Caco-2 (cell line): ENCODE measurements at regions not wholly inside any gene's neighbourhood (a gene's known extent, or its start where the extent isn't known, plus 50 kb on each side); places are given as distances from the start of the nearest gene placed in this dataset.

Source experiments
- BruUV-seq: library from RNA; stranded (reverse); fragments of 400-500 nt; replicated peaks from 2 replicates; lab custom pipeline; 2021; lab: Mats Ljungman, UMichigan
- CTCF ChIA-PET: fragments of 300-600 bp; sonication (Branson Sonifier 250); formaldehyde crosslinking; loops from one replicate; lab custom pipeline; 2022; ENCODE audit warnings: antibody characterized with exemption; lab: Charles Lee
- POLR2A ChIA-PET: fragments of 300-600 bp; sonication (Branson Sonifier 250); formaldehyde crosslinking; loops from one replicate; lab custom pipeline; 2022; ENCODE audit warnings: antibody characterized with exemption; lab: Charles Lee
- DNase-seq, 2 experiments: peaks; one replicate each; pipeline versions ENCODE4 v3.0.0 to v3.0.0-alpha.2; 2020 to 2022
- H3K27me3 ChIP-seq: replicated peaks from 2 replicates; pipeline ENCODE4 v1.6.0; 2011; ENCODE audit warnings: low read length; ENCODE audit not compliant: control insufficient read depth, insufficient read depth
- H3K36me3 ChIP-seq: 2 replicates; pipeline ENCODE4 v1.5.1; 2011; ENCODE audit warnings: low read length; ENCODE audit not compliant: control insufficient read depth, insufficient read depth
- H3K4me1 ChIP-seq: fragments of 250-450 bp; sonication (Bioruptor Pico); 2 replicates; pipeline ENCODE4 v1.5.1; 2020; ENCODE audit warnings: mild to moderate bottlenecking
- H3K4me3 ChIP-seq: 2 replicates; pipeline ENCODE4 v1.5.1; 2011; ENCODE audit warnings: low read depth, mild to moderate bottlenecking, control low read depth, low read length
- H3K9me3 ChIP-seq: fragments of 250-450 bp; sonication (Bioruptor Pico); 2 replicates; pipeline ENCODE4 v1.5.1; 2020; ENCODE audit warnings: mild to moderate bottlenecking, moderate library complexity
- H3K27ac Mint-ChIP-seq: one replicate; pipeline ENCODE4 v1.8.0; 2022; ENCODE audit warnings: mixed read lengths; ENCODE audit not compliant: unreplicated experiment
- H3K27me3 Mint-ChIP-seq: one replicate; pipeline ENCODE4 v1.8.0; 2022; ENCODE audit warnings: mixed read lengths; ENCODE audit not compliant: insufficient read depth, unreplicated experiment
- H3K36me3 Mint-ChIP-seq: one replicate; pipeline ENCODE4 v1.8.0; 2022; ENCODE audit warnings: mild to moderate bottlenecking, mixed read lengths; ENCODE audit not compliant: insufficient read depth, unreplicated experiment
- H3K4me1 Mint-ChIP-seq: one replicate; pipeline ENCODE4 v1.8.0; 2022; ENCODE audit warnings: low read depth, mixed read lengths; ENCODE audit not compliant: unreplicated experiment
- H3K4me3 Mint-ChIP-seq: one replicate; pipeline ENCODE4 v1.8.0; 2022; ENCODE audit warnings: mild to moderate bottlenecking, moderate library complexity, mixed read lengths; ENCODE audit not compliant: unreplicated experiment
- H3K9me3 Mint-ChIP-seq: one replicate; pipeline ENCODE4 v1.8.0; 2022; ENCODE audit warnings: mixed read lengths; ENCODE audit not compliant: unreplicated experiment
- CTCF ChIP-seq, 2 experiments: fragments of 200-600 bp in 1 of 2; IDR thresholded peaks; 1 replicate in 1 of 2; 2 replicates in 1 of 2; pipeline versions ENCODE4 v1.5.1 to v1.8.0; 2011 to 2022; ENCODE audit warnings: antibody characterized with exemption in 1 of 2, control low read depth in 1 of 2, inconsistent platforms in 1 of 2, low read depth in 1 of 2, low read length in 1 of 2, mild to moderate bottlenecking in 1 of 2, moderate library complexity in 1 of 2; ENCODE audit not compliant: insufficient read depth in 1 of 2, severe bottlenecking in 1 of 2, unreplicated experiment in 1 of 2
- intact Hi-C: fragments of 100-400 bp; cut with micrococcal nuclease; formaldehyde crosslinking; loops from one replicate; pipeline ENCODE4 v1.10.0; 2022; ENCODE audit not compliant: unreplicated experiment

GRCh38 chr2:51789918-51790317, 758.0 kb upstream of the NRXN1 start:
- no peak for TF ChIP-seq CTCF (IDR thresholded peaks at IDR 0.05; ENCODE audit: insufficient read depth in 1 of 2, low read depth in 1 of 2, low read length in 1 of 2, severe bottlenecking in 1 of 2, unreplicated experiment in 1 of 2)
- intact Hi-C loops: no loop called here
- Mint-ChIP-seq H3K4me1 (no peaks in the 10 kb centered on the region), H3K27me3 (no peaks in the 10 kb centered on the region), H3K36me3 (no peaks in the 10 kb centered on the region), H3K27ac (no peak overlapping the region), H3K9me3 (no peaks in the 10 kb centered on the region), H3K4me3 (no peak overlapping the region)
- DNase-seq: no peak
- Histone ChIP-seq H3K4me3 (no peak overlapping the region), H3K36me3 (no peaks in the 10 kb centered on the region), H3K9me3 (no peaks in the 10 kb centered on the region), H3K27me3 (no peaks in the 10 kb centered on the region), H3K4me1 (no peaks in the 10 kb centered on the region)
- POLR2A ChIA-PET: no interaction called here
- BruUV-seq: no TSS peak
- CTCF ChIA-PET: no interaction called here

- H3K9me3 Mint-ChIP-seq: peaks cover 9% of the 10 kb centered on the region
- H3K4me3 Mint-ChIP-seq: no peak overlapping the region
- no peak for TF ChIP-seq CTCF (IDR thresholded peaks at IDR 0.05; ENCODE audit: insufficient read depth in 1 of 2, low read depth in 1 of 2, low read length in 1 of 2, severe bottlenecking in 1 of 2, unreplicated experiment in 1 of 2)
- ChIA-PET CTCF (interaction anchor here (1.1 kb wide), 1 partner anchor 12 kb away, joined by 3 read pairs; no protein-coding TSS in a partner anchor), POLR2A (no interaction called here)
- no peaks in the 10 kb centered on the region for H3K4me1 ChIP-seq
- no peak overlapping the region for H3K4me3 ChIP-seq
- H3K36me3 Mint-ChIP-seq: no peaks in the 10 kb centered on the region
- intact Hi-C loops: no loop called here
- H3K36me3 ChIP-seq: no peaks in the 10 kb centered on the region
- H3K9me3 ChIP-seq: no peaks in the 10 kb centered on the region
- no peak overlapping the region for H3K27ac Mint-ChIP-seq
- no TSS peak for BruUV-seq
- no peak for DNase-seq
- no peaks in the 10 kb centered on the region for H3K27me3 Mint-ChIP-seq
- no peaks in the 10 kb centered on the region for H3K4me1 Mint-ChIP-seq
- no peaks in the 10 kb centered on the region for H3K27me3 ChIP-seq
Measured at GRCh38 chr2:51782921-51783765, 751.2 kb upstream of the NRXN1 start.

- ChIA-PET CTCF (no interaction called here), POLR2A (no interaction called here)
- H3K36me3 ChIP-seq: no peaks in the 10 kb centered on the region
- no peak overlapping the region for H3K27ac Mint-ChIP-seq
- no peaks in the 10 kb centered on the region for H3K27me3 ChIP-seq
- H3K4me3 ChIP-seq: no peak overlapping the region
- H3K4me1 Mint-ChIP-seq: no peaks in the 10 kb centered on the region
- no peaks in the 10 kb centered on the region for H3K36me3 Mint-ChIP-seq
- intact Hi-C loops: no loop called here
- H3K9me3 Mint-ChIP-seq: peaks cover 9% of the 10 kb centered on the region
- H3K27me3 Mint-ChIP-seq: no peaks in the 10 kb centered on the region
- H3K9me3 ChIP-seq: no peaks in the 10 kb centered on the region
- H3K4me3 Mint-ChIP-seq: no peak overlapping the region
- no peaks in the 10 kb centered on the region for H3K4me1 ChIP-seq
- TF ChIP-seq CTCF (IDR thresholded peaks at IDR 0.05; ENCODE audit: insufficient read depth in 1 of 2, low read depth in 1 of 2, low read length in 1 of 2, severe bottlenecking in 1 of 2, unreplicated experiment in 1 of 2): no peak
- BruUV-seq: no TSS peak
- DNase-seq: no peak
Measured at GRCh38 chr2:51781691-51782090, 749.8 kb upstream of the NRXN1 start.
